K562 (cell line): ENCODE measurements at regions not wholly inside any gene's neighbourhood (a gene's known extent, or its start where the extent isn't known, plus 50 kb on each side); places are given as distances from the start of the nearest gene placed in this dataset.

ENCODE experiments used
- ATAC-seq: fragments of 200-7000 bp; cut with Tn5 transposase; 3 replicates; pipeline ENCODE4 v1.9.1; 2020; ENCODE audit warnings: moderate library complexity
- BruUV-seq: library from RNA; stranded (reverse); fragments of 400-500 nt; replicated peaks from 2 replicates; lab custom pipeline; 2021; lab: Mats Ljungman, UMichigan
- CTCF ChIA-PET: fragments of 300-600 bp; formaldehyde crosslinking; extraction: SDS; loops from one replicate; lab custom pipeline; 2021; ENCODE audit warnings: low intra/inter-chr PET ratio; lab: Yijun Ruan, JAX
- POLR2A ChIA-PET: fragments of 300-600, 350-650 bp; sonication (Branson Sonifier 250); formaldehyde crosslinking; extraction: SDS; loops from one replicate; lab custom pipeline; 2021; ENCODE audit warnings: antibody characterized with exemption, inconsistent platforms; lab: Yijun Ruan, JAX
- DNase-seq, 4 experiments: peaks; one replicate each; pipeline versions ENCODE4 v3.0.0 to v3.0.0-alpha.2; 2011 to 2018; ENCODE audit warnings: low spot score in 3 of 4, mixed read lengths in 3 of 4; ENCODE audit errors: extremely low read depth in 1 of 4
- FAIRE-seq: peaks from 2 replicates; lab custom pipeline; 2011; peaks lifted over from hg19 to GRCh38; lab: Jason Lieb, UNC
- H2AFZ ChIP-seq: 2 replicates; pipeline ENCODE4 v1.6.0; 2011; ENCODE audit warnings: low read depth, low read length, control low read depth, inconsistent platforms
- H3K27ac ChIP-seq: fragments of 200-600 bp; 3 replicates; pipeline ENCODE4 v1.8.0; 2011; ENCODE audit warnings: low read depth, mild to moderate bottlenecking, control low read depth, inconsistent platforms, low read length, moderate library complexity, mixed read lengths; ENCODE audit errors: extremely low read depth
- H3K27me3 ChIP-seq, 2 experiments: fragments of 300-600 bp in 1 of 2; 2 replicates in 1 of 2; 3 replicates in 1 of 2; pipeline versions ENCODE4 v1.6.0 to v1.8.0; 2011; ENCODE audit warnings: inconsistent platforms in 2 of 2, low read length in 2 of 2, mild to moderate bottlenecking in 1 of 2, mixed read lengths in 1 of 2, moderate library complexity in 1 of 2; ENCODE audit not compliant: control insufficient read depth in 2 of 2, insufficient read depth in 2 of 2
- H3K36me3 ChIP-seq: fragments of 300-600 bp; 3 replicates; pipeline ENCODE4 v1.8.0; 2011; ENCODE audit warnings: mild to moderate bottlenecking, low read length, inconsistent platforms; ENCODE audit not compliant: control insufficient read depth, insufficient read depth
- H3K4me1 ChIP-seq, 2 experiments: fragments of 200-600 bp in 1 of 2; replicated peaks in 1 of 2; 2 replicates in 1 of 2; 3 replicates in 1 of 2; pipeline versions ENCODE4 v1.5.1 to v1.8.0; 2011; ENCODE audit warnings: inconsistent platforms in 2 of 2, low read length in 2 of 2, mild to moderate bottlenecking in 1 of 2, mixed read lengths in 1 of 2, moderate library complexity in 1 of 2; ENCODE audit not compliant: control insufficient read depth in 2 of 2, insufficient read depth in 2 of 2
- H3K4me2 ChIP-seq: 2 replicates; pipeline ENCODE4 v1.6.1; 2011; ENCODE audit warnings: low read length, control low read depth, inconsistent platforms, mixed read lengths; ENCODE audit not compliant: insufficient read depth
- H3K4me3 ChIP-seq: fragments of 200-600 bp; sonication (generic), shearing (Covaris generic); 2 replicates; pipeline ENCODE4 v1.5.1; 2016; ENCODE audit warnings: control low read depth, inconsistent platforms
- H3K79me2 ChIP-seq: fragments of 200-600 bp; 3 replicates; pipeline ENCODE4 v1.8.0; 2011; ENCODE audit warnings: low read length, inconsistent platforms; ENCODE audit not compliant: control insufficient read depth, insufficient read depth
- H3K9ac ChIP-seq, 2 experiments: 2 replicates each; pipeline versions ENCODE4 v1.6.0 to v1.6.1; 2011; ENCODE audit warnings: low read depth in 2 of 2, low read length in 2 of 2, control low read depth in 1 of 2, inconsistent platforms in 1 of 2, mild to moderate bottlenecking in 1 of 2, mixed read lengths in 1 of 2; ENCODE audit not compliant: insufficient read depth in 1 of 2
- H3K9me1 ChIP-seq: one replicate; pipeline ENCODE4 v1.6.0; 2011; ENCODE audit warnings: inconsistent platforms, mild to moderate bottlenecking, low read length, moderate library complexity; ENCODE audit not compliant: control insufficient read depth, insufficient read depth
- H3K9me3 ChIP-seq: replicated peaks from 2 replicates; pipeline ENCODE4 v1.5.1; 2011; ENCODE audit warnings: low read depth, low read length, inconsistent platforms; ENCODE audit not compliant: control insufficient read depth, insufficient read depth
- H4K20me1 ChIP-seq: replicated peaks from 2 replicates; pipeline ENCODE4 v1.6.1; 2011; ENCODE audit warnings: low read length, inconsistent platforms, mixed read lengths; ENCODE audit not compliant: control insufficient read depth, insufficient read depth
- CBX1 ChIP-seq: sonication (generic); IDR thresholded peaks from 2 replicates; pipeline ENCODE4 v1.6.1; 2016; ENCODE audit warnings: antibody characterized with exemption, low read depth, mild to moderate bottlenecking
- DACH1 ChIP-seq: fragments of 450-650 bp; IDR thresholded peaks from 2 replicates; pipeline ENCODE4 v1.6.1; 2018; ENCODE audit not compliant: partially characterized antibody
- GATAD2B ChIP-seq: fragments of 450-650 bp; IDR thresholded peaks from 2 replicates; pipeline ENCODE4 v1.6.1; 2017; ENCODE audit warnings: mild to moderate bottlenecking, borderline replicate concordance
- MYBL2 ChIP-seq, 2 experiments: fragments of 450-650 bp in 1 of 2; sonication (generic) in 1 of 2; formaldehyde crosslinking in 1 of 2; IDR thresholded peaks; 2 replicates each; pipeline versions ENCODE4 v1.6.1 to v1.8.1; 2017 to 2022; ENCODE audit warnings: borderline replicate concordance in 1 of 2, inconsistent platforms in 1 of 2, low read depth in 1 of 2, mild to moderate bottlenecking in 1 of 2, missing genetic modification reagents in 1 of 2, moderate library complexity in 1 of 2
- NCOR1 ChIP-seq: fragments of 450-650 bp; IDR thresholded peaks from 2 replicates; pipeline ENCODE4 v1.6.1; 2016; ENCODE audit warnings: mild to moderate bottlenecking, moderate library complexity
- NFIC ChIP-seq: fragments of 450-650 bp; IDR thresholded peaks from 2 replicates; pipeline ENCODE4 v1.6.1; 2017; ENCODE audit warnings: mild to moderate bottlenecking, inconsistent platforms
- ZNF140 ChIP-seq: fragments of 250-450 bp; sonication (Bioruptor Pico); IDR thresholded peaks from 2 replicates; pipeline ENCODE4 v1.8.0; 2021; ENCODE audit warnings: moderate library complexity, mild to moderate bottlenecking, inconsistent platforms
- ZNF639 ChIP-seq, 2 experiments: fragments of 200-800 bp in 1 of 2; sonication (Bioruptor generic) in 1 of 2; sonication (generic) in 1 of 2; formaldehyde crosslinking in 1 of 2; IDR thresholded peaks in 1 of 2; conservative IDR thresholded peaks in 1 of 2; 2 replicates each; pipeline versions ENCODE4 v1.5.0 to v1.6.1; 2016 to 2020; ENCODE audit warnings: missing compliant biosample characterization in 1 of 2, missing genetic modification characterization in 1 of 2, missing genetic modification reagents in 1 of 2
- ZNF707 ChIP-seq: fragments of 250-450 bp; sonication (Bioruptor Pico); conservative IDR thresholded peaks from 2 replicates; pipeline ENCODE4 v1.8.0; 2022; ENCODE audit warnings: inconsistent platforms, mild to moderate bottlenecking, moderate library complexity
- WGBS: fragments of 100-300 bp; shearing (Covaris generic); methylation state at CpG from one replicate; pipeline ENCODE4 v1.1.6; 2016; ENCODE audit warnings: low coverage, mixed read lengths; ENCODE audit not compliant: insufficient coverage; ENCODE audit errors: missing lambda C conversion rate; 5-methylcytosine and 5-hydroxymethylcytosine counted together
- in situ Hi-C: fragments of 300-500 bp; cut with MboI; formaldehyde crosslinking; loops from 4 replicates; pipeline ENCODE4 v1.15.0; 2018; ENCODE audit warnings: inconsistent platforms, mixed read lengths
- intact Hi-C: fragments of 100-400 bp; cut with micrococcal nuclease; formaldehyde crosslinking; loops from 2 replicates; pipeline ENCODE4 v1.14.2; 2022

- no peaks in the 10 kb centered on the region for H3K9me1 ChIP-seq
- BruUV-seq, result no TSS peak
- ChIA-PET CTCF (no interaction called here), POLR2A (no interaction called here)
- no peaks in the 10 kb centered on the region for H3K4me1 ChIP-seq
- FAIRE-seq, result no peak
- ATAC-seq, result no peak
- DNase-seq, result no peak
- no peak overlapping the region for H3K4me2 ChIP-seq
- no peaks in the 10 kb centered on the region for H3K79me2 ChIP-seq
- intact Hi-C loops (no loop called here), in situ Hi-C loops (no loop called here)
- whole genome bisulfite sequencing, result 4% methylated on average over 3 of the region's 3 CpGs
- no peaks in the 10 kb centered on the region for H3K36me3 ChIP-seq
- H3K27me3 ChIP-seq, result no peaks in the 10 kb centered on the region
- H4K20me1 ChIP-seq, result no peaks in the 10 kb centered on the region
- TF ChIP-seq CBX1 (no peak), GATAD2B (no peak), NFIC (no peak), ZNF639 (CRISPR knock-in tag; conservative IDR thresholded peaks at IDR 0.05 in 1 of 2, IDR thresholded peaks at IDR 0.05 in 1 of 2) (no peak), DACH1 (no peak), ZNF140 (no peak), NCOR1 (no peak), ZNF707 (CRISPR knock-in tag) (no peak), MYBL2 (IDR thresholded peaks at IDR 0.05; ENCODE audit: low read depth) (no peak), MYBL2 (CRISPR knock-in tag; IDR thresholded peaks at IDR 0.05; ENCODE audit: borderline replicate concordance) (no peak)
- no peak overlapping the region for H3K4me3 ChIP-seq
- no peak overlapping the region for H3K27ac ChIP-seq
- no peak overlapping the region for H3K9ac ChIP-seq
- H3K9me3 ChIP-seq, result peaks cover 6% of the 10 kb centered on the region
- no peak overlapping the region for H2AFZ ChIP-seq
Measured at GRCh38 chr6:9208966-9209365, 773.6 kb upstream of the SLC35B3 start.
